Heart left ventricle (tissue), 16 donors: ENCODE measurements at regions not wholly inside any gene's neighbourhood (a gene's known extent, or its start where the extent isn't known, plus 50 kb on each side); places are given as distances from the start of the nearest gene placed in this dataset.

Experiments
- ATAC-seq, 4 donors: fragments of 200-7000 bp; cut with Tn5 transposase; one replicate each; pipeline ENCODE4 v1.9.1; 2020 to 2022; ENCODE audit warnings: moderate library complexity in 4 of 4, mild to moderate bottlenecking in 3 of 4, moderate number of reproducible peaks in 1 of 4
- DNase-seq, 5 donors: peaks; one replicate each; pipeline ENCODE4 v3.0.0-alpha.2; 2020
- H3K27ac ChIP-seq, 12 donors: fragments of 200-600 bp; sonication (generic) in 4 of 12; one replicate each; pipeline versions ENCODE4 v1.5.0 to v1.8.0; 2016 to 2022; ENCODE audit warnings: mild to moderate bottlenecking in 2 of 12
- H3K27me3 ChIP-seq, 9 donors: fragments of 200-600 bp; sonication (generic) in 2 of 9; one replicate each; pipeline versions ENCODE4 v1.5.1 to v1.8.0; 2016 to 2022; ENCODE audit warnings: mild to moderate bottlenecking in 3 of 9
- H3K36me3 ChIP-seq, 9 donors: fragments of 200-600 bp; sonication (generic) in 2 of 9; one replicate each; pipeline versions ENCODE4 v1.5.0 to v1.8.0; 2018 to 2022; ENCODE audit warnings: mild to moderate bottlenecking in 2 of 9
- H3K4me1 ChIP-seq, 12 donors: fragments of 200-600 bp; sonication (generic) in 4 of 12; one replicate each; pipeline versions ENCODE4 v1.5.0 to v1.8.0; 2016 to 2022; ENCODE audit warnings: mild to moderate bottlenecking in 3 of 12
- H3K4me3 ChIP-seq, 12 donors: fragments of 200-600 bp; sonication (generic) in 4 of 12; one replicate each; pipeline versions ENCODE4 v1.5.0 to v1.8.0; 2017 to 2022; ENCODE audit warnings: mild to moderate bottlenecking in 9 of 12, moderate library complexity in 4 of 12
- H3K9me3 ChIP-seq, 12 donors: fragments of 200-600 bp; sonication (generic) in 4 of 12; one replicate each; pipeline versions ENCODE4 v1.5.0 to v1.8.0; 2016 to 2022; ENCODE audit warnings: mild to moderate bottlenecking in 1 of 12
- POLR2A ChIP-seq, 2 donors: fragments of 450-650 bp; IDR thresholded peaks; one replicate each; pipeline ENCODE4 v1.6.1; 2017; ENCODE audit warnings: antibody characterized with exemption in 2 of 2, mild to moderate bottlenecking in 2 of 2, moderate library complexity in 2 of 2
- WGBS, 4 donors: extraction: QIAGEN DNeasy Blood & Tissue Kit in 2 of 4; methylation state at CpG; one replicate each; pipeline versions ENCODE4 v1.1.5 to v1.1.7; 2013 to 2018; 5-methylcytosine and 5-hydroxymethylcytosine counted together
- intact Hi-C, 10 donors: fragments of 100-400 bp; cut with DNase I; formaldehyde crosslinking; loops; one replicate each; pipeline versions ENCODE4 v1.11.1 to v1.14.2; 2022
- TF ChIP-seq, protein P1 (sequence below), 12 donors: fragments of 200-600 bp; sonication (generic) in 4 of 12; IDR thresholded peaks; one replicate each; pipeline versions ENCODE4 v1.5.0 to v1.8.0; 2018 to 2022; ENCODE audit warnings: antibody characterized with exemption in 12 of 12, mild to moderate bottlenecking in 5 of 12
- donor health status: ischemic (EF 13 %, LVEDD 7.1; RV severe dilation, severe dysfunction).
- donor health status: healthy with polysubstance abuse.
- donor health status: DM: no; HTN: yes; CAD: no.
- donor health status: DM: no; HTN: no; CAD: no.
- donor health status: ischemic (EF 25% LVEDD 6.9; RV normal size, moderate dysfunction).
- donor health status: ischemic (EF 25% LVEDD 5.7; RV mildly dilated, moderate dysfunction).
- donor health status: healthy.
- donor health status: DM: yes; HTN: yes; CAD: no.
- donor health status: ischemic (EF 35%, LVEDD 5.7; RV mildly dilated, moderate dysfunction).
- donor health status: nonischemic (EF 11% LVEDD 7.7; RV severe dilation, severe dysfunction).
- donor health status: DM: yes; HTN: yes; CAD: no.
- donor health status: PGD.
- donor health status: ischemic (EF 29% LVEDD 5.4; RV normal size, mild dysfunction).
- donor health status: nonischemic (EF 23%, LVEDD 6.1; RV moderate dilation, normal function).

DNA sequence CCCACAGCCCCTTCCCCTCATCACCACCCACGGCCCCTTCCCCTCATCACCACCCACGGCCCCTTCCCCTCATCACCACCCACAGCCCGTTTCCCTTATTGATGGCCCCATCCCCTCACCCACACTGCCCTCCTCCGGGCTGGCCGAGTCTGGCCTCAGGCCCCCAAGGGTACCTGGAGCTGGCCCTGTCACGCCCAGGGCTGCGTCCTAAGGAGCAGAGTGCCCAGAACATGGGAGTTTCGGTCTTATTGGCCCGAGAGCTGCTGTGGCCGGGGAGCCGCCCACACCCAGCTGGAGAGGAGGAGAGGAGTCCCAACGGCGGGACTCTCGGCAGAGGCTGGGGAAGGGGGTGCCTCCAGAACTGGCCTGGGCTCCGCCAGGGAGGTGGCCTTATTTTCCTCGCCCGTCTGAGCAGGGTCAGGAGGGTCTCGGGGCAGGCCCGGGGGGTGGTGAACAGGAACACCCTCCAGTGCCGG, 182.3 kb downstream of the KIF26A start:
- no peaks in the 10 kb centered on the region for H3K9me3 ChIP-seq
- TF ChIP-seq, protein P1, sequence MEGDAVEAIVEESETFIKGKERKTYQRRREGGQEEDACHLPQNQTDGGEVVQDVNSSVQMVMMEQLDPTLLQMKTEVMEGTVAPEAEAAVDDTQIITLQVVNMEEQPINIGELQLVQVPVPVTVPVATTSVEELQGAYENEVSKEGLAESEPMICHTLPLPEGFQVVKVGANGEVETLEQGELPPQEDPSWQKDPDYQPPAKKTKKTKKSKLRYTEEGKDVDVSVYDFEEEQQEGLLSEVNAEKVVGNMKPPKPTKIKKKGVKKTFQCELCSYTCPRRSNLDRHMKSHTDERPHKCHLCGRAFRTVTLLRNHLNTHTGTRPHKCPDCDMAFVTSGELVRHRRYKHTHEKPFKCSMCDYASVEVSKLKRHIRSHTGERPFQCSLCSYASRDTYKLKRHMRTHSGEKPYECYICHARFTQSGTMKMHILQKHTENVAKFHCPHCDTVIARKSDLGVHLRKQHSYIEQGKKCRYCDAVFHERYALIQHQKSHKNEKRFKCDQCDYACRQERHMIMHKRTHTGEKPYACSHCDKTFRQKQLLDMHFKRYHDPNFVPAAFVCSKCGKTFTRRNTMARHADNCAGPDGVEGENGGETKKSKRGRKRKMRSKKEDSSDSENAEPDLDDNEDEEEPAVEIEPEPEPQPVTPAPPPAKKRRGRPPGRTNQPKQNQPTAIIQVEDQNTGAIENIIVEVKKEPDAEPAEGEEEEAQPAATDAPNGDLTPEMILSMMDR (IDR thresholded peaks at IDR 0.05): no peak
- no peak for TF ChIP-seq POLR2A (IDR thresholded peaks at IDR 0.05)
- DNase-seq (peak in 3 of 5 donors; percentile 5 to 47 (median 16)), ATAC-seq (peak in 2 of 4 donors; percentile 8 to 22)
- WGBS, 4 donors: 24 to 41% (median 31%) methylated on average over 18 to 20 of the region's 20 CpGs
- H3K27me3 ChIP-seq: peaks cover 0 to 15% (median 0%) of the 10 kb centered on the region in 9 donors
- H3K4me3 ChIP-seq: no peak overlapping the region
- H3K4me1 ChIP-seq: peaks cover 0 to 23% (median 4%) of the 10 kb centered on the region in 12 donors
- H3K36me3 ChIP-seq: no peaks in the 10 kb centered on the region
- intact Hi-C loops: no loop called here
- no peak overlapping the region for H3K27ac ChIP-seq

DNA sequence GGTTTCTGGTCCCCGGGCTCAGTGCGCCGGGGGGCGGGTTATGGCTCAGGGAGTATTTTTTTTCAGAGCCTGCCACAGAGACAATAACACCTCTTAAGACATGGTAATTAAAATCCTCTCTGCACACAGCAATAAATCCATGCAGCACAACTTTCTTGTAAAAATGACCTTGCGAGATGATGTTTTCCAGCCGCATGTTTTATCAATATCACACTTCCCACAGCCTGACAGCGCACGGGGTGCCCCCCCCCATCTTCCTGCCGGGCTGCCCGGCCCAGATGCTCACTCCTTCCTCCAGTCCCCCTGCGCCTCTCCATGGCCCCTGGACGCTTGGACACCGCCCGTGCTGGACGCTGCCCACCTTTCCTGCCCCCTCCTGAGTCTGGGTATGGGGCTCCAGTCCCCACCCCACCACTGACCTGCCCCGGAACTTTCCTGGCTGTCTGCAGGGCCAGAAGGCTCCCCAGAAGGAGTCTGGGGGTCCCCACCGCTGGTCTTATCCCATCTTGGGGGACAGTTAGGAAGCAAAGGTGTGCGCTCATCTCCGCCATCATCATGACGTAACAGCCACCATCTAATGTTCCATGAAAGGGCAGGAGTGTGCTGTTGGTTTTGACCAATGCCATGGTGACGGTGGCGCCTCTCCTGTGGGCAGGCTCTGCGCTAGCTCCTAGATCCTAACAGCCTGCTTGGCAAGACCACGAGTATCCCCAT, 182.9 kb downstream of the KIF26A start:
- H3K36me3 ChIP-seq: no peaks in the 10 kb centered on the region
- peaks cover 0 to 20% (median 4%) of the 10 kb centered on the region in 12 donors for H3K4me1 ChIP-seq
- WGBS, 4 donors: 38 to 40% (median 39%) methylated on average over 23 to 24 of the region's 24 CpGs
- H3K4me3 ChIP-seq: no peak overlapping the region
- intact Hi-C loops: no loop called here
- TF ChIP-seq POLR2A (IDR thresholded peaks at IDR 0.05): no peak
- TF ChIP-seq, protein P1 (IDR thresholded peaks at IDR 0.05): no peak
- peak in 2 of 4 donors; percentile 54 to 68 for ATAC-seq
- H3K27ac ChIP-seq: no peak overlapping the region
- no peaks in the 10 kb centered on the region for H3K9me3 ChIP-seq
- DNase-seq: peak in 2 of 5 donors; percentile 24 to 54
- peaks cover 0 to 15% (median 0%) of the 10 kb centered on the region in 9 donors for H3K27me3 ChIP-seq

- Histone ChIP-seq H3K4me3 (no peak overlapping the region), H3K4me1 (peaks cover 0 to 17% (median 4%) of the 10 kb centered on the region in 12 donors), H3K27me3 (peaks cover 0 to 15% (median 0%) of the 10 kb centered on the region in 9 donors), H3K27ac (no peak overlapping the region), H3K36me3 (no peaks in the 10 kb centered on the region), H3K9me3 (no peaks in the 10 kb centered on the region)
- DNase-seq: peak in 1 of 5 donors; percentile 48
- WGBS, 4 donors: 88 to 90% (median 89%) methylated on average over 11 of the region's 11 CpGs
- intact Hi-C loops: no loop called here
- ATAC-seq: no peak
- TF ChIP-seq POLR2A (IDR thresholded peaks at IDR 0.05): no peak
- TF ChIP-seq, protein P1 (IDR thresholded peaks at IDR 0.05): no peak
These were observed 183.4 kb downstream of the KIF26A start for GRCh38 chr14:104321802-104322130.

DNA sequence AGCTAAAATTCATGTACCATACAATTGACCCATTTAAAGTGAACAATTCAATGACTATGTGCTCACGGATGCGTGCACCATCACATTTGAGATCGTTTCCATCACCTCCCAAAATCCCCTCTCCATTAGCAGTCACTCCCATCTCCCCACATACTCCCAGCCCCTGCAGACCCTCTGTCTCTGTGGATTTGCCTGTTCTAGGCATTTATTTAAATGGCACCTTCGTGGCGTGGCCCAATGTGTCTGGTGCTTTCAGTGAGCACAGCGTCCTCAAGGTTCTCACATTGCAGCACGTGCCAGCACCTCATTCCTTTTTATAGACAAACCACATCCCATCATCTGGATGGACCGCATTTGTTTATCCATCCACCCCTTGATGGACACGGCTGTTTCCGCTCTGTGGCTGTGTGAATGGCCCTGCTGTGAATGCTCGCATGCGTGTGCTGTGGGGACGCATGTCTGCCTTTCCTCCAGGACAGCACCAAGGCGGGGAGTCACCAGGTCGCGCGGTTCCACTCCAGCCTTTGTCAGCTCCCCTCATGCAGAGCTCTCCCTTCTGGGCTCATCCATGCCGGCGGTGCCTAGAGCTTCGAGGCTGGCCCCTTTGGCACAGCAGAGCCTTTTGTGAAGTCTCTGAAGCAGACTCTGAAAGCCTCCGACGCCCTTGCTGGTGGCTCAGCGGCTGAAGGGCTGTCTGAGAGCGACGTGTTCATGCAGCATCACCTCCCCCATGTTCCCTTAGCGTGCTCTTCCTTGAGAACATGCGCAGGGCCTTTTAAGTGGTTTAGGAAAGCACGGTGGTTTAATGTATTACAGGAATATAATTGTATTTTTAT, 184.4 kb downstream of the KIF26A start:
- DNase-seq (no peak), ATAC-seq (no peak)
- Histone ChIP-seq H3K4me3 (no peak overlapping the region), H3K4me1 (peaks cover 0 to 17% (median 4%) of the 10 kb centered on the region in 12 donors), H3K27me3 (peaks cover 0 to 15% (median 0%) of the 10 kb centered on the region in 9 donors), H3K27ac (no peak overlapping the region), H3K36me3 (no peaks in the 10 kb centered on the region), H3K9me3 (no peaks in the 10 kb centered on the region)
- intact Hi-C loops: no loop called here
- whole genome bisulfite sequencing, 4 donors: 73 to 78% (median 75%) methylated on average over 28 of the region's 28 CpGs
- TF ChIP-seq, protein P1 (IDR thresholded peaks at IDR 0.05): no peak
- TF ChIP-seq POLR2A (IDR thresholded peaks at IDR 0.05): no peak
